HG03460 (cell line): ENCODE measurements at regions not wholly inside any gene's neighbourhood (a gene's known extent, or its start where the extent isn't known, plus 50 kb on each side); places are given as distances from the start of the nearest gene placed in this dataset.
"Not testable (repeated sequence)": the region's sequence is repeated elsewhere in the genome, so short reads cannot be mapped to it uniquely, and the experiment has no call there.

Experiments
- ATAC-seq: cut with Tn5 transposase; IDR thresholded peaks from one replicate; pipeline ENCODE4 v1.9.1; 2021; ENCODE audit not compliant: unreplicated experiment

- ATAC-seq, result no peak
Observed at GRCh38 chr4:66568001-66568400, 897.7 kb upstream of the EPHA5 start.

- no peak for ATAC-seq
Observed at GRCh38 chr4:66567551-66567950, 897.3 kb upstream of the EPHA5 start.

- no peak for ATAC-seq
Observed at GRCh38 chr4:66565801-66566200, 895.5 kb upstream of the EPHA5 start.

GRCh38 chr4:66564901-66565651, 894.8 kb upstream of the EPHA5 start:
- ATAC-seq, result no peak

- no peak for ATAC-seq
Observed at GRCh38 chr4:66562276-66562806, 892.1 kb upstream of the EPHA5 start.

- not testable (repeated sequence) for ATAC-seq
Observed at GRCh38 chr4:66561465-66562053, 891.3 kb upstream of the EPHA5 start.

- no peak for ATAC-seq
Observed at GRCh38 chr4:66558651-66559050, 888.4 kb upstream of the EPHA5 start.

- ATAC-seq, result no peak
Observed at GRCh38 chr4:66556651-66557278, 886.5 kb upstream of the EPHA5 start.

- ATAC-seq, result no peak
Observed at GRCh38 chr4:66555301-66555700, 885.0 kb upstream of the EPHA5 start.

- no peak for ATAC-seq
Observed at GRCh38 chr4:66554826-66555225, 884.5 kb upstream of the EPHA5 start.

- ATAC-seq, result not testable (repeated sequence)
Observed at GRCh38 chr4:66545301-66545700, 875.0 kb upstream of the EPHA5 start.

- no peak for ATAC-seq
Observed at GRCh38 chr4:66544281-66544680, 874.0 kb upstream of the EPHA5 start.

- ATAC-seq, result no peak
Observed at GRCh38 chr4:66539745-66540144, 869.5 kb upstream of the EPHA5 start.

GRCh38 chr4:66524781-66525180, 854.5 kb upstream of the EPHA5 start:
- no peak for ATAC-seq

GRCh38 chr4:66522244-66522643, 852.0 kb upstream of the EPHA5 start:
- no peak for ATAC-seq

- ATAC-seq, result no peak
Observed at GRCh38 chr4:66516940-66517339, 846.7 kb upstream of the EPHA5 start.

- no peak for ATAC-seq
Observed at GRCh38 chr4:66506985-66507384, 836.7 kb upstream of the EPHA5 start.

GRCh38 chr4:66501997-66502396, 831.7 kb upstream of the EPHA5 start:
- no peak for ATAC-seq

- ATAC-seq, result no peak
Observed at GRCh38 chr4:66490729-66491128, 820.4 kb upstream of the EPHA5 start.

- no peak for ATAC-seq
Observed at GRCh38 chr4:66489783-66490452, 819.6 kb upstream of the EPHA5 start.

- ATAC-seq, result no peak
Observed at GRCh38 chr4:66489370-66489769, 819.1 kb upstream of the EPHA5 start.

- ATAC-seq, result no peak
Observed at GRCh38 chr4:66486068-66486467, 815.8 kb upstream of the EPHA5 start.
